Activated CD4-positive, alpha-beta T cell treated with anti-CD3 and anti-CD28 coated beads, Interleukin-2, amount 50 U/mL, for 4 hours (primary cell): ENCODE measurements at regions not wholly inside any gene's neighbourhood (a gene's known extent, or its start where the extent isn't known, plus 50 kb on each side); places are given as distances from the start of the nearest gene placed in this dataset.
"Not testable (repeated sequence)": the region's sequence is repeated elsewhere in the genome, so short reads cannot be mapped to it uniquely, and the experiment has no call there.

Source experiments
- DNase-seq, 2 experiments: peaks; one replicate each; pipeline ENCODE4 v3.0.0-alpha.2; 2020

DNA sequence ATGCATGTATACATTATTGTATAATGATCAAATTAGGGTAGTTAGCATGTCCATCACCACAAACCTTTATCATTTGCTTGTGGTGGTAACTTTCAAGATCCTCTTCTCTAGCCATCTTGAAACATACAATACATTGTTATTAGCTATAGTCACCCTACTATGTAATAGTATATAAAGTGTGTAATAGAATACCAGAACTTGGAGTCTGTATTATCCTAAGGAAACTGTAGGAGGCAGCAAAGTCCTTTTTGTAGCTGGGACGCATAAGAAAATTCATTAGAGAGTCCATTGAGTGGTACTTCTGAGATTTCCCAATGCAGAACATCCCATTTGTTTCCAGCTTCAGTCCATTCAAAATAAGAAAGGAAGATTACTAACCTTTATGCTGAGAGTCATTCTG, 325.9 kb upstream of the LRFN5 start:
- no peak for DNase-seq

DNA sequence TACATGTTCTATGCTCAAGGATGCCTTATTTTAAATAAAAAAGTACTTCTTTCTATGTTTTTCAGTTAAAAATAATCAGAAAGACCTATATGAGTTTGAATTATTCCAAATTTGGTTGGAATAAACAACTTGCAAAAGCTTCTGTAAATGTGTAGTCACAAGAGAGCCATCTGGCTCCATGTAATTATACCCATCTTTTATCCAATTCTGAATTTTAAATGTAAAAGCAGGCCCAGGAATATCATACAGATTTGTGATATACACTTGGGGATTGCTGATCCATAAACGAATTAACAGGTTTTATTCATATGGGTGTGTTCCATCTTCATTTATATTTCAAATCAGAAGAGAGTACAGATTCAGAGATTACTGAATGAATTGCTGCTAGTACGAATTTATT, 329.2 kb upstream of the LRFN5 start:
- DNase-seq, result no peak

DNA sequence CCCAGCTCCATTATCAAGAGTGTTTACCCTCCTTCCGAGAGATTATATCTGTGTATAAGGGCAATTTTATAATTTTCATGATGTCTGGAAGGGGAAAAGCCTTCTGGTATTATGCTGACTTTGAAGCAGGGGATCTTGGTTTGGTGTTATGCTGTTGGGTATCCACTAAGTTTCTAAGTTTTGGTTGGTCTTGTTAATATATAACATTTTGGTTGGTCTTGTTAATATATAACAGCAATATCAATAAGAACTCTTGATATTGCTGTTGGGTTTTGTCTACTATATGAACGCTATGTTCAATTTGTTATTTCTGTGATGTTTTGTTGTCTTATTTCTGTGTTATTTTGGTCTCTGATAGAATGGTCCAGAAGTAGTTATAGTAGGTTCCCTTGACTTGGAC, 349.2 kb upstream of the LRFN5 start:
- DNase-seq, result no peak

DNA sequence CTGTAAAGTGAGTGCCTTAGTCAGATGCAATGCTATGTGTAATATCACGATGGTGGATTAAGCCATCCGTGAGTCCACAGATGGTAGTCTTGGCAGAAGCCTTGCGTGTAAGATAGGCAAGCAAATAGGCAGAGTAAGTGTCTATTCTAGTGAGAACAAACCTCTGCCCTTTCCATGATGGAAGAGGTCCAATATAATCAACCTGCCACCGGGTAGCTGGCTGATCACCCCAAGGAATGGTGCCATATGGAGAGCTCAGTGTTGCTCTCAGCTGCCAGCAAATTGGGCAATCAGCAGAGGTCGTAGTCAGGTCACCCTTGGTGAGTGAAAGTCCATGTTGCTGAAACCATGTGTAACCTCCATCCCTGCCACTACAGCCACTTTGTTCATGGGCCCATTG, 371.2 kb upstream of the LRFN5 start:
- no peak for DNase-seq

DNA sequence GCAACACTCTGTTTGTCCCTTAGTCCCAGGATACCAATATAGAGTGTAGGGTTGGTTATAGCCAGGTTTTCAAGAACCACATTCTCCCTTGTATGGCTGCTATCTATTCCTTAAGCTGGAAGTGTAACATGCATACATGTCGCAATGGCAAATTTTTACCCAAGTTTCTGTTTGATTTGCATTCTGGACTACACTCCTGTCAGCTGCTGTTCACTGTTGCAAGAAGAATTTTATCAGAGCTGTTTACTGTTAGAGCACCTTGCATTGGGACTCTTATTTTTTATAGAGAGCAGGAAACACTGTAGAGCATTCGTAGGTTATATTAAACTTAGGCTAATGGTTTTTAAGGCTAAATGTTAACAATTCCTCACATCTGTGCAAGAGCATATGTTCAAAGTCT, 376.0 kb upstream of the LRFN5 start:
- no peak for DNase-seq

DNA sequence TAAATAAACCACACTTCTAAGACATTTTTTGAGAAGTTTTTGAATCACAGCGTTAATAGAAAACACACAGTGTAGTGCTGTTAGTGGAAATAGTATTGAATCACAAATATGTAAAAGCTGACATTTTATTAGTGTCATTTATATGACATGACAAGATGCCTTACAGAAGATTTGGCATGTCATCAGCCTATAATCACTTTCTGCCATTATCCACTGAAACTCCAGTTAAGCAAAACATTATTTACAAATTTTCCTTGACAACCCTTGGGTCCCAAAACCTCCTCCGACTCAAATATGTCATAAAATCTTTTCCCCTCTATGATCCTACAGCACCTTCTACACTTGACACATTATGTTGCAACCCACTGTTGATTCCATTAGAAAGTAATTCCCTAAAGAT, 376.9 kb upstream of the LRFN5 start:
- no peak for DNase-seq

DNA sequence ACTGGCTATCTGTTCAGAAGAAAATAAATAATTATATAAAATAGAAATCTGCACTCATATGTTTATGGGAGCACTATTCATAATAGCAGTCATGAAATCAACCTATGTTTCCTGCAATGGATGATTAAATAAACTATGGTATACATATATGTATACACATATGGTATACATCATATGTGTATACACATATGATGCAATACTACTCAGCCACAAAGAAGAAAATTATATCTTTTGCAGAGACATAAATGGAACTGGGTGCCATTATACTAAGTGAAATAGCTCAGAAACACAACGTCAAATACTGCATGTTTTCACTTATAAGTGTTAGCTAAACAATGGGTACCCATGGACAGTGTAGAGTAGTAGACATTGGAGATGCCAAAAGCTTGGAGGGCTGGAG, 381.2 kb upstream of the LRFN5 start:
- DNase-seq, result no peak

DNA sequence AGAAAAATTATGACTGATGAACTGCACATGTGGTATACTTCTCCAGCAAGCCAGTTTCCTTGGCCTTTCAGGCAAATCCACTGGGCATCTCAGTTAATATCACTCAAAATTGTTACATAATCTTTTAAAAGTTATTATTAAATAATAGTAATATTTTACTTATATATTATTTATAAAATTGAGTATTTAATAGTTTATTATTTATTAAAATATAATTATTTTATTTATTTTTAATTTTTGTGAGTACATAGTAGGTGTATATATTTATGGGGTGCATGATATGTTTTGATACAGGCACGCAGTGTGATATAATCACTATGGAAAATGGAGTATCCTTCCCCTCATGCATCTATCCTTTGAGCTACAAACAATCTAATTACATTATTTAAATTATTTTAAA, 384.1 kb upstream of the LRFN5 start:
- DNase-seq, result no peak

DNA sequence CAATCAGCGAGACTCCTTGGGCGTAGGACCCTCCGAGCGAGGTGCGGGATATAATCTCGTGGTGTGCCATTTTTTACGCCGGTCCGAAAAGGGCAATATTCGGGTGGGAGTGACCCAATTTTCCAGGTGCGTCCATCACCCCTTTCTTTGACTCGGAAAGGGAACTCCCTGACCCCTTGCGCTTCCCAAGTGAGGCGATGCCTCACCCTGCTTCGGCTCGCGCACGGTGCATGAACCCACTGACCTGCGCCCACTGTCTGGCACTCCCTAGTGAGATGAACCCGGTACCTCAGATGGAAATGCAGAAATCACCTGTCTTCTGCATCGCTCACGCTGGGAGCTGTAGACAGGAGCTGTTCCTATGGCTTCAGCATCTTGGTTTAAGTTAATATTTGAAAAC, 391.7 kb upstream of the LRFN5 start:
- not testable (repeated sequence) for DNase-seq

DNA sequence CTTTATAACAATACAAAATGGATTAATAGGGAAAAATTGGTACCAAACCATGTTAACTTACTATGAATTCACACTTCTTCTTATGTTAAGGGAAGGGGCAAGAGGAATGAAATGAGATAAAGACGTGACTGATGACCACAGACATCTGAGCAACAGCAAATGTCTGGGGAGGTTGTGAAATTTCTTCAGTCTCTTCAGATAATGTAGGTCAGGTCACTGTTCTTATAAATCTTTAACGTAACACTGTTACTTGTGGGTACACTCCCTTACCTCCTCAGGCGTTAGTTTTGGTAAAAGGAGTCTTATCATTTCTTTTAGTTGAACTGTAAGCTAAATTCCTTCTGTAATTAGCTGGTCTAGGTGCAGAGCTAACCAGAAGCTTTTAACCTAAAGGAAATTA, 405.0 kb upstream of the LRFN5 start:
- no peak for DNase-seq

DNA sequence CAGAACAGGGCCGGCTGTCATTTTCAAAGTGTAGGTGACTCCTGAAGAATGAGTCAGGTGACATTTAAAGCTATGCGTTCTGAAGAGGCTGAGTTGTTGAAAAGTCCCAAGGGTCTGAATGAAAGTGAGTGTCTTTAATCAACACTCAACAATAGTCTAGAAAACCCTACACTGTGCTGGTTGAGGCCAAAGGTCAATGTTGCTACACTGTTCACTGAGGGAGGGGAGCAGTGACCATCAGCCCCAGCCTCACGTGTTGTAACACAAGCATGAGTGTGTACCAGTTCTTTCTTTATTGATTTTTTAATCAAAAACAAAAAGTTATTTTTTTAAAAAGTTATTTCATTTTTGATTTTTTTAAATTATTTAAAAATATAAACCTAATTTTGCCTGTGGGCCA, 418.8 kb upstream of the LRFN5 start:
- DNase-seq, result no peak

DNA sequence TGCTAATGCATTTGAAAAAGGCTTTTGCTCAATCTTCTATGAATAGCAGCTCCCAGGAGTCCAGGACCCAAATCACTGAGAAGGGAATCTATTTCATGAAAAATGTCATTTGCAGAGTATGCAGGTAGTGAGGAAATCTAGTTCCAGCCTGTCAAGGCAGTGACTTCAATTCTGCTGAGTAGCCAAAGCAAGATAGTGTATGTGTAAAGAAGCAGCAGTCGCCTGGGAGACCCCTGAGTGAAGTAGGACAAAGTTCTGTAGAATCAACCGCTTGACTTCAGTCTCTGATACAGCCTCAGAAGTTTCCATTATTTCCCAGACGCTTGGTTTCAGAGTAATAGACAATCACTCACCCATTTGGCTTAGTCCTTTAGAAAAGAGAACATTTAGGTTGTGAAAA, 435.6 kb upstream of the LRFN5 start:
- no peak for DNase-seq

DNA sequence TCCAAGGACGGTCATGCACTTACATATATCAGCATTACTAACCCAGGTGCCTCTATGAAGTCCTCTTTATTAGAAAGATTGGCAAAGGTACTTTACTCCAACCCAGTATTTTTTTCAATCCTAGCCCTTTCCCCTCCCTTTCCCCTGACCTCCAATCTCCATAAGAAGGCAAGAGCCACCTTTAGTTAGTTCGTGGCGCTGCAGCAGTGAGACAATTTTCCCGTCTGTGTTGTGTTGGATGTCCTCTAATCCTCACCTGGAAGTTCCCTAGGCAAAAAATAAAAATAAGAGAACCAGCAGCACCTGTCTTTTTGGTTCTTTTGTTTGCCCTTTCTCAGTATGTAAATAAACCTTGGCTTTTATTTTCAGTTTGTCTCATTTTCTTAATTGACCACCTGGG, 439.6 kb upstream of the LRFN5 start:
- no peak for DNase-seq

DNA sequence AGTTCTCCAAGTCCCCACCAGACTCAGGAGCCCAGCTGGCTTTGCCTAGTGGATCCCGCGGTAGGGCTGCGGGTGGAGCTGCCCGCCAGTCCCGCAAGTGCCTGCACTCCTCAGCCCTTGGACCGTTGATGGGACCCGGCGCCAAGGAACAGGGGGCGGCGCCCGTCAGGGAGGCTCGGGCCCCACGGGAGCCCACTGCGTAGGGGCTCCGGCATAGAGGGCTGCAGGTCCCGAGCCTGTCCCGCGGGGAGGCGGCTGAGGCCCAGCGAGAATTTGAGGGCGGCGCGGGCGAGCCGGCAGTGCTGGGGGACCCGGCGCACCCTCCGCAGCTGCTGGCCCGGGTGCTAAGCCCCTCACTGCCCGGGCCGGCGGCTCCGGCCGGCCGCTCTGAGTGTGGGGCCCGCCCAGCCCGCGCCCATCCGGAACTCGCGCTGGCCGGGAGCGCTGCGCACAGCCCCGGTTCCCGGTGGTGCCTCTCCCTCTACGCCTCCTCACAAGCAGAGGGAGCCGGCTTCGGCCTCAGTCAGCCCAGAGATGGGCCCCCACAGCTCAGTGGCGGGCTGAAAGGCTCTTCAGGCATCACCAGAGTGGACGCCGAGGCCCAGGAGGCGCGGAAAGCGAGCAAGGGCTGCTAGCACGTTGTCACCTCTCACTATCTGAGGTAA, 452.4 kb upstream of the LRFN5 start:
- no peak for DNase-seq

DNA sequence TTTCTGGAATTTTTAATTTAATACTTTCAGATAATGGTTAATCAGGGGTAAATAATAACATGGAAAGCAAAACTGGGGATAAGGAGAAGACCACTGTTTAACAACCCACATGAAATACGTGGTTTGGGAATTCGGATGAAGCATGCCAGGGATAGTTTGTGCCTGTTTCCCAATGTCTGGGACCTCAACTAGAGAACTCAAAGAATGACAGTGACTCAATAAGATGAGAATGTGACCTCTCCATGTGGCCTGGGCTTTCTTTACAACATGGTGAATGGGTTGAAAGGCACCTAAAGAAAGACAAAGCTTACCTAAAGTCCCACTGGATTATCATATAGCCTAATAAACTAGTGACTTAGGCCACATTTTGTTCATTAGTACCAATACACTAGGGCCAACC, 460.3 kb upstream of the LRFN5 start:
- DNase-seq, result no peak

DNA sequence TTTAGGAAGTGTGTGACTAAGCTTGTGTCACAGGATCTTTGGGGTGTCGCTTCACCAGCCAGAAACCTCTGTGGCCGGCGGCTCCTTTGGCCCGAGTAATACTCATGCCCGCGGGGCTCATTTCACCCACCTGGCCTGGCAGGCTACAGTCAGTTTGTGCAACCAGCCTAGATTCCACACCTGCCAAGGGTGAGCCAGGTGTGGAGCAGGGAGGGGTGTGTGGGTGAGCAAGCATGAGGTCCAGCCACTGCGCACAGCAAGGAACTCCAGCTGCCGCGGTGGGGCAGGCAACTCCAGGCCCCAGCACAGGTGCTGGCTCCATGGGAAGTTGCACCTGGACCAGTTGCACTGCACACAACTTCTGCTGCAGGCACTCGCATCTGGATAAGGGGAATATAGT, 462.3 kb upstream of the LRFN5 start:
- DNase-seq, result no peak

DNA sequence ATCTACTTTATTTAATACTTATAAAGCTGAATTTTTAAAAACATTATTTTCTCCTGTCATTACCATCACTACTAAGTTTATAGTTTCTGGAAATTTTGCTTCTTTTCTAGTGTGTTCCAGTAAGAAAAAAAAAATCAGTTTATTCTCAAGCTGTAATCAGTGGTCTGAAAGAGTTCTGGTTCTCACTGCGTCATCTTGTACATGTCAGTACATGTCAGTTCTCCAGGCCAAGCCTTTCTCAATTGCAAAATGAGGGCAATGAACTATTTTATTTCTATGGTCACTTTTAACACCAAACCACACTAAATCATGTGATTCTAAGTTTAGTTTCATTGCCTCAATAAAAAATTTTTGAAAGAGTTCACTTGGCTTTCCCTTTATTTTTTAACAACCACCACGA, 468.9 kb upstream of the LRFN5 start:
- no peak for DNase-seq

DNA sequence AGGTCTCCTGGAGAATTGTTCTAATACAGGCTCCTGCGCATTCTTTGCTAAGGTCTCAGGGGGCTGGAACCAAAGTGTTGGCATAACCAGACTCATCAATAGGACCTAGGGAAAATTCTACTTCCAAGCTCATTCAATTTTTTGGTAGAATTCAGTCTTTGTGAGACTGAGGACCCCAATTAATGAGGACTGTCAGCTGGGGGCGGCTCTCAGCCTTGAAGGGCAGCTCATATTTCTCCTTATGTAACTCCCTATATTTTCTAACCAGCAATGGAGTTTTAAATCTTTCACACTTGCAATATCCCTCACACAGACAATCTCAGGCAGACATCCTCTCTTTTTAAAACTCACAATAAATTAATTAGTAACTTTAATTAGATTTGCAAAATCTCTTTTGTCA, 476.4 kb upstream of the LRFN5 start:
- no peak for DNase-seq

DNA sequence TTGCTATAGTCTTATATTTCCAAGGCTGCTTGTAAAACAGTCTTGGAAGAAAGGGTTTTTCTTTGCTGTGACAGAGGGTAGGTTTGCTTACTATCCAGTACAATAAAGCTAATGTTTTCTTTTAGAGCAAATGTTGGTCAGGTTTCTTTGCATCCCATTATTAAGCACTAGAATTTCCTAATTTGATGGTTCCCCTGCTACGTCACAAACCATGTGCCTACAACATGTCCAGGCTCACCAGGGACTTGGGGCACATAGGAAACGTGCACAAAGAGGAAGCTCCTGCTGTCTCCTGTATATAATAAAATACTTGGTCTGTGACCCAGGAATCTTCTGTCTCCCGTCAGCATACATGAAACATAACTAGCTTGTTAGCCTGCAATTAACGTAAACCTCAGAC, 486.3 kb upstream of the LRFN5 start:
- no peak for DNase-seq

DNA sequence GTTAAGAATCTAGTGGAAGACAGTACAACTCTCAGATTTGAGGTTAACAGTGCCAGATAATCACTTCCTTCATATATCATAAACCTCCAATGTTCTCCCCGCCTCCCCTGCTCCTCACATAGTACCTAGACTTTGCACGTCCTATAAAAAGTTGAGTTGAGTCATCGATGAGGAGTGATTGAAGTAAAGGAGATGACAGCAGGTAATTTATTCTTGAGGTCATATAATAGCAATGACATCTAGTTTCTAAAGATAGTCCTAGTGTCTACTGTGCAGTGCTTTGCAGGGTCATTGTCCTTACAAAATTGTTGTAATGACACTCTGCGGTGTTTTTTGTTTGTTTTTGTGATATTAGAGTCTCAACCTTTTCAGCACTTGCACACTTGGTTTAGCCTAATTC, 510.5 kb upstream of the LRFN5 start:
- DNase-seq, result no peak

DNA sequence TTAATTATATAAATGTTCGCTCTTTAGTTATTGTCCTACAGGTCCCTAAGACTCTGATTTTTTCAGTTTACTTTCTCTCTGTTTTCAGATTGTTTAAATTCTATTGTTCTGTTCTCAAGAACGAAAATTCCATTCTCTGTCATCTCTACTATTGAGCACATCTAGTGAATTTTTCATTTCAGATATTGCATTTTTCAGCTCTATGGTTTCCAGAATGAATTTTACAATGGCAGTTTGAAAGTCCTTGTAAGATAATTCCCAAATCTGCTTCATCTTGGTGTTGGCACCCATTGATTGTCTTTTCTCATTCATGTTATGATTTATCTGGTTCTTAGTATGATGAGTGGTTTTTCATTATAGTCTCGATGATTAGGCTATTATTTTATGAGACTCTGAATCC, 519.6 kb upstream of the LRFN5 start:
- DNase-seq, result no peak

DNA sequence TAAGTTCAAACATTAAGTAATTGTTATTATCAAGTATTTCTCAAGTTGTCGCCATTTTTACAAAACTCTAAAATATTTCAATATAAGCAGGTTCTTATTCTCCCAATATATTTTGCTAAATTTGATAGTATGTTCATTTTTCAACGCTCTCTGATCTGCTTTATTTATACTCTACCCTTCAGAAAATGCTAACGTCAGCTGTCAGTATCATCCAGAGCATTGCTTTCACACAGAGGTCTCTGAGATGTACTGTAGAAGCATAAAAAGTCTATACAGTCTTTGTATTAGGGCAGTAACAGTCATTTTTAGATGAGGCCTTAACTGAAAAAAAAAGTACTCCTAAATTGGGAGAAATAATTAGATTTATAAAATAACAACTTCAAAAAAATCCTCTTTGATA, 533.1 kb upstream of the LRFN5 start:
- DNase-seq, result no peak

DNA sequence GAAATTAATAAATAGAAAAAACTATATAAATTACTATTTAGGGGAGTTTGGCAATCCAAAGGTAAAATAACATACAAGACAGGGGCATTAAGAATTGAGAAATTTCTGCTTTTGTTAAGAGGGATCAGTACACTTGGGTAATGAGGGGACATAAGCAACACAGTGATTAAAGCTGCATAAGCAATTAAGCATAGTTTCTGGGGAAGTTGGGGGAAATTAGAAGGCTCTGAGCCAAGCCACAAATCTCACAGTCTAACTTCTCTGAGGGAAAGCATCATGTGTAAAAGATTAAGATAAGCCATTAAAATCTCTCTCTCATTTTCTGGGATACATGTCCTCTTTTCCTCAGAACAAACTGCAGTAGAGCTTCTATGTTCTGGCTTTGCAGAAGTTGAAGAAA, 533.9 kb upstream of the LRFN5 start:
- DNase-seq, result no peak

DNA sequence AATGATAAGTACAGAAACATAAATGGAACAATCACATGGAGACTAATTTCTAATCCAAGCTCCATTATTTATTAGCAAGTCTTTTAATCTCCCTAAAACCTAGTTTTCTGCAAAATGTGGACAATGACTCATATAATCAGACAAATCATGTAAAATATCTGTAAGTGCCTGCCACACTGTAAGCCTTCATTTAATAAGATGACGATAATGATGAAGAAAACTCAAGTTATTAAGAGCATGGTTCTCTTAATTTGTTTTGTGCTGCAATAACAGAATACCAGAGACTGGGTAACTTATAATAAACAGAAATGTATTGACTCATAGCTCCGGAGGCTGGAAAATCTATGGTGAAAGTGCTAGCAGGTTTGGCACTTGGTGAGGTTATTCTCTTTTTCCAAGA, 535.3 kb upstream of the LRFN5 start:
- DNase-seq, result no peak

DNA sequence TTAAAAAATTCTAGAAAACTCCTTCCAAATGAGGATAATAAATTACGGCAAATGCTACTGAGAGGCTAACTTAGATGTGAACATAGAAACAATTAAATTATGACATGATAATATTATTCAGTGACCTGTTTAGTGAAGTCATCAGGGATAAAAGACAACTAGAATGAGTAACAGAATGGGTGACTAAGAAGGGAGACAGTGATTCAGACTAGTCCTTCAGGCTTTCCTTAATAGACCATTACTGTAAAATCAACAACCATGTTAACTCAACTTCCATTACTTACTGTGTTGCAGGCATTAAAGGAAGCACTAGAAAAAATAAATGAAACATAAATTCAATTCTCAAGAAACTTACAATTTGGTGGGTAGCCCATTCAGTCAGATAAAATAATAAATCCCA, 543.9 kb upstream of the LRFN5 start:
- no peak for DNase-seq

DNA sequence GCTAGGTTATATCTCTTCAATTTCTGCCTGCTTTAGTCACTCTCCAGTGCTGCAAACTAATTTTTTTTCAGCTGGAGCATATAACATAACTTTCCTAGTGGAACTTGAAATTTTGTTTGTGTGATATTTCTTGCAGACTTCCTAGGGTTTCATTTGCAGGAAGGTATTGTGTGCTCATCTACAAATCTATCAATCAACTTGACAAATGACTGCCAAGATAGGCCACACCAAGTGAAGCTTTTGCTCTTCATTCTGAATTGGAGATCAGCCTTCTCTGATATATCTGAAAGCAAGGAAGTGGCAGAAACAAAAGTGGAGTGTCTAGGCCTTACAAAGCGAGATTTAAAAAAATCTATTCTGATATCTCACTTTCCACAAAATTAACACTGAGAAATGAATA, 551.1 kb upstream of the LRFN5 start:
- no peak for DNase-seq
